ENCODE measurements at regions not wholly inside any gene's neighbourhood (a gene's known extent, or its start where the extent isn't known, plus 50 kb on each side); places are given as distances from the start of the nearest gene placed in this dataset.

- no peak overlapping the region for H3K4me3 ChIP-seq (ENCODE audit: low read depth, poor library complexity, severe bottlenecking)
- TF ChIP-seq POLR2A (IDR thresholded peaks at IDR 0.05) = no peak
- TF ChIP-seq CTCF (IDR thresholded peaks at IDR 0.05) = no peak
- WGBS, 2 donors = 77% methylated on average over 8 of the region's 8 CpGs
- peak in 1 of 2 donors; percentile 28 for DNase-seq (ENCODE audit: low spot score in 2 of 2)
- intact Hi-C loops (cut with DNase I; ENCODE audit: low total_unique reads) = no loop called here
Observed at GRCh38 chr6:168164462-168165061, 85.5 kb upstream of the FRMD1 start.

GRCh38 chr6:168163096-168163731, 84.2 kb upstream of the FRMD1 start:
- no peak overlapping the region for H3K4me3 ChIP-seq (ENCODE audit: low read depth, poor library complexity, severe bottlenecking)
- DNase-seq (ENCODE audit: low spot score in 2 of 2) = peak in 1 of 2 donors; percentile 84
- 79 to 80% methylated on average over 14 of the region's 14 CpGs for WGBS, 2 donors
- TF ChIP-seq CTCF (IDR thresholded peaks at IDR 0.05) = no peak
- no peak for TF ChIP-seq POLR2A (IDR thresholded peaks at IDR 0.05)
- intact Hi-C loops (cut with DNase I; ENCODE audit: low total_unique reads) = no loop called here

GRCh38 chr6:168162366-168162765, 83.4 kb upstream of the FRMD1 start:
- intact Hi-C loops (cut with DNase I; ENCODE audit: low total_unique reads) = no loop called here
- DNase-seq (ENCODE audit: low spot score in 2 of 2) = peak in 1 of 2 donors; percentile 61
- WGBS, 2 donors = 74 to 86% methylated on average over 6 of the region's 6 CpGs
- TF ChIP-seq POLR2A (IDR thresholded peaks at IDR 0.05) = no peak
- no peak overlapping the region for H3K4me3 ChIP-seq (ENCODE audit: low read depth, poor library complexity, severe bottlenecking)

- no peak overlapping the region for H3K4me3 ChIP-seq (ENCODE audit: low read depth, poor library complexity, severe bottlenecking)
- intact Hi-C loops (cut with DNase I; ENCODE audit: low total_unique reads) = no loop called here
- 91 to 97% methylated on average over 16 of the region's 16 CpGs for WGBS, 2 donors
- no peak for TF ChIP-seq POLR2A (IDR thresholded peaks at IDR 0.05)
- TF ChIP-seq CTCF (IDR thresholded peaks at IDR 0.05) = no peak
- peak in 1 of 2 donors; percentile 75 for DNase-seq (ENCODE audit: low spot score in 2 of 2)
Observed at GRCh38 chr6:168161371-168161750, 82.3 kb upstream of the FRMD1 start.

GRCh38 chr6:168160506-168161370, 81.7 kb upstream of the FRMD1 start:
- peak in 1 of 2 donors; percentile 78 for DNase-seq (ENCODE audit: low spot score in 2 of 2)
- TF ChIP-seq POLR2A (IDR thresholded peaks at IDR 0.05) = no peak
- no peak for TF ChIP-seq CTCF (IDR thresholded peaks at IDR 0.05)
- WGBS, 2 donors = 92 to 93% methylated on average over 25 of the region's 25 CpGs
- H3K4me3 ChIP-seq (ENCODE audit: low read depth, poor library complexity, severe bottlenecking) = no peak overlapping the region
- intact Hi-C loops (cut with DNase I; ENCODE audit: low total_unique reads) = no loop called here

GRCh38 chr6:168159506-168159905, 80.5 kb upstream of the FRMD1 start:
- TF ChIP-seq CTCF (IDR thresholded peaks at IDR 0.05) (no peak), POLR2A (IDR thresholded peaks at IDR 0.05) (no peak)
- H3K4me3 ChIP-seq (ENCODE audit: low read depth, poor library complexity, severe bottlenecking) = no peak overlapping the region
- intact Hi-C loops (cut with DNase I; ENCODE audit: low total_unique reads) = loop anchor here (10.0 kb wide), 1 partner anchor 195 kb away; no protein-coding TSS in a partner anchor
- 94 to 100% methylated on average over 8 of the region's 8 CpGs for WGBS, 2 donors
- DNase-seq (ENCODE audit: low spot score in 2 of 2) = peak in 1 of 2 donors; percentile 45

All from lower leg skin (tissue), 4 donors.